Fibroblast of pulmonary artery (primary cell): ENCODE measurements at regions not wholly inside any gene's neighbourhood (a gene's known extent, or its start where the extent isn't known, plus 50 kb on each side); places are given as distances from the start of the nearest gene placed in this dataset.

Source experiments
- DNase-seq: peaks from one replicate; pipeline ENCODE4 v3.0.0-alpha.2; 2010; ENCODE audit warnings: low read depth
- H3K4me3 ChIP-seq: replicated peaks from 2 replicates; pipeline ENCODE4 v1.5.1; 2011; ENCODE audit warnings: low read depth, mild to moderate bottlenecking, control low read depth, low read length, moderate library complexity
- CTCF ChIP-seq: IDR thresholded peaks from 2 replicates; pipeline ENCODE4 v1.5.1; 2011; ENCODE audit warnings: mild to moderate bottlenecking, control low read depth, low read length, inconsistent platforms; ENCODE audit errors: missing control alignments

DNA sequence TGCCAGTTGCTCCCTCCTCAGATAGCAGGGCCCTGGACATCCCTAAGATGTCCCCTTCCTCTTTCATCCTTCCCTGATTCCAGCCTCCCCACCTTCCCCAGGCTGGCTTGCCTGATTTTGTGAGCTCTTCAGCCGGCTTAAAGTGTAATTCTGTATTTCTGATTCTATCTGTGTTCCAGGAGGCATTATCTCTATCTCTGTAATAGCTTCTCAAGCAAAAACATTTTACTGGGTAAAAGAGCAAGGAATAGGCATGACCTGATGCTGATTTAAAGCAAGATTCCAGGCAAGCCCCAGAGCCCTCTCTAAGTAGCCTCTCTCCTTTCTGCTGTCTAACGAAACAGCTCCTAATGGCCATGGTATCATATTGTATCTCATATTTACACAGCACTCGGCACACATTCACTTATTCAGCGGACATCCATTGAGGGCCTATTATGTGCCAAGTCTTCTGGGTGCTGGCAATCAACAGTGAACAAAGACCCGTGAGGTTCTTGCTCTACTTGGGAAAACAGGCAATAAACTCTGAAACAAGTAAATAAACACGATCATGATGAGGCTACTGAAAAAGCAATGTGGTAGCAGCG is 100.9 kb upstream of the MSX2 start:
- no peak overlapping the region for H3K4me3 ChIP-seq
- TF ChIP-seq CTCF, result no peak
- DNase-seq, result no peak

DNA sequence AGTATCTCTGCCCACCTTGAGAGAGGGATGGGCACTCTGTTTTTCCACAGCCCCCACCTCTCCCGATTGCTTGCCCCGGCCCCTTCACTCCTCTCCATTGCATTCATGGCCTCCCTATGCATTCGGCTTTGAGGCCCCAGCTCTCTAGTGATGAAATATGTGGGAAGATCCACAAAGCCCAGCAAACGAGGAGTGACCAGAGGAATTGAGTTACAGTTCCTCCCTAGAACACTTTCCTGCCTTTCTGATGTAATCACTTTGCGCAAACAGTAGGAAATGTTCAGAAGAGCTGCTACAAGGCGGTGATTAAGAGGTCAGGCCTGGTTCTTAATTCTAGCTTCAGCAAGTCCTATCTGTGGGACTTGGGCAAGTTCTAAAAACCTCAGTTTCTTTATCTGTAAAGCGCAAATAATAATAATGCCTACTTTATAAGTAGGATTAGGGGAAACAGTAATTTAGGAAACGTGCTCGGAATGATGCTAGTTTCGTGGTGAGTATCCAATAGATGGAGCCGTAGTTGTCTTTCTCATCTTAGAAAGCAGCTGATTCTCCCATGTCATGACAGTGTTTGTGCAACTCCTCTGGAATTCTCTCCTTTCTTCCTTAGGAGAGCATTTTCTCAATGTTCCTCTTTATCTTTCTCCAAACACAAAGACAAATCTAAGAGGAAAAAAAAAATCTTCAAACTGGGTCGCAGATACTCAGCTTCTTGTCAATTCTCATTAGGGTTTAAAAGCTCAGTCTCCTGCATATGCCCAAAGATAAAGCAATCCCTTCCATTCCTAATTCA is 99.5 kb upstream of the MSX2 start:
- H3K4me3 ChIP-seq, result no peak overlapping the region
- TF ChIP-seq CTCF, result no peak
- peak; percentile 18 for DNase-seq

- no peak overlapping the region for H3K4me3 ChIP-seq
- DNase-seq, result peak; percentile 6
- no peak for TF ChIP-seq CTCF
These were observed 98.6 kb upstream of the MSX2 start for GRCh38 chr5:174625591-174626350.

GRCh38 chr5:174626369-174626920 is 97.9 kb upstream of the MSX2 start:
- DNase-seq, result no peak
- no peak overlapping the region for H3K4me3 ChIP-seq
- TF ChIP-seq CTCF, result no peak

DNA sequence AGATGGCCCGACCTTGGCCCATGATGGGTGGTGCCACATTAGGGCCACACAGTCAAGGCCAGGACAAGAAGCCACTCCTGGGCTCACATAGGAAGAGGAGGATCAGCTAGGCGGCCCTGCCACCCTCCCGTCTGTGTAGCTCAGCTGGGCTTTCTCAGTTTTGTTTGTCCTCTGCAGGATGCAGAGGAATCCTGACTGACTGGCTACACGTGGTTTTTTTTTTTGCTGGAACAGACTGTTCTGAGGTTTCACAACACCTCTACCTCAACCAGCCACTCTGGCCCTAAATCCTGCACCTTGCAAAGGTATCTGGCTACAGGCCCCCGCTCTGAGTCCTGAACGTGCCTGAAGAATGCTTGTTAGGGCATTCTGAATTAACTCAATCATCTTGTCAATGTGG is 88.3 kb upstream of the MSX2 start:
- no peak for TF ChIP-seq CTCF
- no peak overlapping the region for H3K4me3 ChIP-seq
- DNase-seq, result no peak

GRCh38 chr5:174642816-174643405 is 81.5 kb upstream of the MSX2 start:
- TF ChIP-seq CTCF, result no peak
- H3K4me3 ChIP-seq, result no peak overlapping the region

More at GRCh38 chr5:174642816-174643405, 81.5 kb upstream of the MSX2 start:
- DNase-seq, result no peak
